Heart left ventricle (tissue), 16 donors: ENCODE measurements at regions not wholly inside any gene's neighbourhood (a gene's known extent, or its start where the extent isn't known, plus 50 kb on each side); places are given as distances from the start of the nearest gene placed in this dataset.

Experiments used
- ATAC-seq, 4 donors: fragments of 200-7000 bp; cut with Tn5 transposase; one replicate each; pipeline ENCODE4 v1.9.1; 2020 to 2022; ENCODE audit warnings: moderate library complexity in 4 of 4, mild to moderate bottlenecking in 3 of 4, moderate number of reproducible peaks in 1 of 4
- DNase-seq, 5 donors: peaks; one replicate each; pipeline ENCODE4 v3.0.0-alpha.2; 2020
- H3K27ac ChIP-seq, 12 donors: fragments of 200-600 bp; sonication (generic) in 4 of 12; one replicate each; pipeline versions ENCODE4 v1.5.0 to v1.8.0; 2016 to 2022; ENCODE audit warnings: mild to moderate bottlenecking in 2 of 12
- H3K27me3 ChIP-seq, 9 donors: fragments of 200-600 bp; sonication (generic) in 2 of 9; one replicate each; pipeline versions ENCODE4 v1.5.1 to v1.8.0; 2016 to 2022; ENCODE audit warnings: mild to moderate bottlenecking in 3 of 9
- H3K36me3 ChIP-seq, 9 donors: fragments of 200-600 bp; sonication (generic) in 2 of 9; one replicate each; pipeline versions ENCODE4 v1.5.0 to v1.8.0; 2018 to 2022; ENCODE audit warnings: mild to moderate bottlenecking in 2 of 9
- H3K4me1 ChIP-seq, 12 donors: fragments of 200-600 bp; sonication (generic) in 4 of 12; one replicate each; pipeline versions ENCODE4 v1.5.0 to v1.8.0; 2016 to 2022; ENCODE audit warnings: mild to moderate bottlenecking in 3 of 12
- H3K4me3 ChIP-seq, 12 donors: fragments of 200-600 bp; sonication (generic) in 4 of 12; one replicate each; pipeline versions ENCODE4 v1.5.0 to v1.8.0; 2017 to 2022; ENCODE audit warnings: mild to moderate bottlenecking in 9 of 12, moderate library complexity in 4 of 12
- H3K9me3 ChIP-seq, 12 donors: fragments of 200-600 bp; sonication (generic) in 4 of 12; one replicate each; pipeline versions ENCODE4 v1.5.0 to v1.8.0; 2016 to 2022; ENCODE audit warnings: mild to moderate bottlenecking in 1 of 12
- POLR2A ChIP-seq, 2 donors: fragments of 450-650 bp; IDR thresholded peaks; one replicate each; pipeline ENCODE4 v1.6.1; 2017; ENCODE audit warnings: antibody characterized with exemption in 2 of 2, mild to moderate bottlenecking in 2 of 2, moderate library complexity in 2 of 2
- WGBS, 4 donors: extraction: QIAGEN DNeasy Blood & Tissue Kit in 2 of 4; methylation state at CpG; one replicate each; pipeline versions ENCODE4 v1.1.5 to v1.1.7; 2013 to 2018; 5-methylcytosine and 5-hydroxymethylcytosine counted together
- intact Hi-C, 10 donors: fragments of 100-400 bp; cut with DNase I; formaldehyde crosslinking; loops; one replicate each; pipeline versions ENCODE4 v1.11.1 to v1.14.2; 2022
- TF ChIP-seq, protein P1 (sequence below), 12 donors: fragments of 200-600 bp; sonication (generic) in 4 of 12; IDR thresholded peaks; one replicate each; pipeline versions ENCODE4 v1.5.0 to v1.8.0; 2018 to 2022; ENCODE audit warnings: antibody characterized with exemption in 12 of 12, mild to moderate bottlenecking in 5 of 12
- donor health status: ischemic (EF 13 %, LVEDD 7.1; RV severe dilation, severe dysfunction).
- donor health status: healthy with polysubstance abuse.
- donor health status: DM: no; HTN: yes; CAD: no.
- donor health status: DM: no; HTN: no; CAD: no.
- donor health status: ischemic (EF 25% LVEDD 6.9; RV normal size, moderate dysfunction).
- donor health status: ischemic (EF 25% LVEDD 5.7; RV mildly dilated, moderate dysfunction).
- donor health status: healthy.
- donor health status: DM: yes; HTN: yes; CAD: no.
- donor health status: ischemic (EF 35%, LVEDD 5.7; RV mildly dilated, moderate dysfunction).
- donor health status: nonischemic (EF 11% LVEDD 7.7; RV severe dilation, severe dysfunction).
- donor health status: DM: yes; HTN: yes; CAD: no.
- donor health status: PGD.
- donor health status: ischemic (EF 29% LVEDD 5.4; RV normal size, mild dysfunction).
- donor health status: nonischemic (EF 23%, LVEDD 6.1; RV moderate dilation, normal function).

DNA sequence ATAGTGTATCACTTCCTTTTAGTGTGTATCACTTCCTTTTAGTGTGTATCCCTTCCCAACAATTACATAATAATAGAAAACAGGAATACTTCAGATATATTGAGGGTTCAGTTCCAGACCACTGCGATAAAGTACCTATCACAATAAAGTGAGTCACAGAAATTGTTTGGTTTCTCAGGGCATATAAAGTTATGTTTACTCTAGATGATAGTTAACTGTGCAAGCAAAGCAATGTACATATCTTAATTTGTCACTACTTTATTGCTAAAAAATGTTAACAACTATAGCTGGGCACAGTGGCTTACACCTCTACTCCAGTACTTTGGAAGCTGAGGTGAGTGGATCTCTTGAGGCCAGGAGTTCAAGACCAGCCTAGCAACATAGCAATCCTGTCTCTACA lies 938.4 kb downstream of the CCSER2 start:
- H3K27ac ChIP-seq: no peak overlapping the region
- no peak overlapping the region for H3K4me3 ChIP-seq
- no peak for ATAC-seq
- no peaks in the 10 kb centered on the region for H3K27me3 ChIP-seq
- H3K36me3 ChIP-seq: no peaks in the 10 kb centered on the region
- no peak for TF ChIP-seq POLR2A (IDR thresholded peaks at IDR 0.05)
- TF ChIP-seq, protein P1, sequence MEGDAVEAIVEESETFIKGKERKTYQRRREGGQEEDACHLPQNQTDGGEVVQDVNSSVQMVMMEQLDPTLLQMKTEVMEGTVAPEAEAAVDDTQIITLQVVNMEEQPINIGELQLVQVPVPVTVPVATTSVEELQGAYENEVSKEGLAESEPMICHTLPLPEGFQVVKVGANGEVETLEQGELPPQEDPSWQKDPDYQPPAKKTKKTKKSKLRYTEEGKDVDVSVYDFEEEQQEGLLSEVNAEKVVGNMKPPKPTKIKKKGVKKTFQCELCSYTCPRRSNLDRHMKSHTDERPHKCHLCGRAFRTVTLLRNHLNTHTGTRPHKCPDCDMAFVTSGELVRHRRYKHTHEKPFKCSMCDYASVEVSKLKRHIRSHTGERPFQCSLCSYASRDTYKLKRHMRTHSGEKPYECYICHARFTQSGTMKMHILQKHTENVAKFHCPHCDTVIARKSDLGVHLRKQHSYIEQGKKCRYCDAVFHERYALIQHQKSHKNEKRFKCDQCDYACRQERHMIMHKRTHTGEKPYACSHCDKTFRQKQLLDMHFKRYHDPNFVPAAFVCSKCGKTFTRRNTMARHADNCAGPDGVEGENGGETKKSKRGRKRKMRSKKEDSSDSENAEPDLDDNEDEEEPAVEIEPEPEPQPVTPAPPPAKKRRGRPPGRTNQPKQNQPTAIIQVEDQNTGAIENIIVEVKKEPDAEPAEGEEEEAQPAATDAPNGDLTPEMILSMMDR (IDR thresholded peaks at IDR 0.05): no peak
- no peaks in the 10 kb centered on the region for H3K4me1 ChIP-seq
- no peak for DNase-seq
- intact Hi-C loops: no loop called here
- WGBS, 4 donors: 79 to 89% (median 88%) methylated on average over 1 of the region's 1 CpG
- H3K9me3 ChIP-seq: peaks cover 0 to 27% (median 11%) of the 10 kb centered on the region in 12 donors

DNA sequence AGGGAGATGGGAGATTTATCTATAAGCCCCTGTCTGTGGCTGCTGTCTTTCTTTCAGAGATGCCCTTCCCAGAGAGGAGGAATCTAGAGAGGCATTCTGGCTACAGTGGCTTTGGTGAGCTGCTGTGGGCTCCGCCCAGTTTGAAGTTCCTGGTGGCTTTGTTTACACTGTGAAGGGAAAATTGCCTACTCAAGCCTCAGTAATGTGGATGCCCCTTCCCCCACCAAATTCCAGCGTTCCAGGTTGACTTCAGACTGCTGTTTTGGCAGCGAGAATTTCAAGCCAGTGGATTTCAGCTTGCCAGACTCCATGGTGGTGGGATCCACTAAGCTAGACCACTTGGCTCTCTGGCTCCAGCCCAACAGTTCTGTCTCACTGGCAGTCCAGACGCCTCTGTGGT lies 951.6 kb downstream of the CCSER2 start:
- Histone ChIP-seq H3K4me1 (no peaks in the 10 kb centered on the region), H3K9me3 (peaks cover 0 to 5% (median 0%) of the 10 kb centered on the region in 12 donors), H3K27ac (no peak overlapping the region), H3K36me3 (no peaks in the 10 kb centered on the region), H3K27me3 (no peaks in the 10 kb centered on the region), H3K4me3 (no peak overlapping the region)
- 41 to 60% (median 53%) methylated on average over 3 to 4 of the region's 4 CpGs for WGBS, 4 donors
- ATAC-seq (no peak), DNase-seq (no peak)
- intact Hi-C loops: no loop called here
- TF ChIP-seq POLR2A (IDR thresholded peaks at IDR 0.05): no peak
- TF ChIP-seq, protein P1 (IDR thresholded peaks at IDR 0.05): no peak

DNA sequence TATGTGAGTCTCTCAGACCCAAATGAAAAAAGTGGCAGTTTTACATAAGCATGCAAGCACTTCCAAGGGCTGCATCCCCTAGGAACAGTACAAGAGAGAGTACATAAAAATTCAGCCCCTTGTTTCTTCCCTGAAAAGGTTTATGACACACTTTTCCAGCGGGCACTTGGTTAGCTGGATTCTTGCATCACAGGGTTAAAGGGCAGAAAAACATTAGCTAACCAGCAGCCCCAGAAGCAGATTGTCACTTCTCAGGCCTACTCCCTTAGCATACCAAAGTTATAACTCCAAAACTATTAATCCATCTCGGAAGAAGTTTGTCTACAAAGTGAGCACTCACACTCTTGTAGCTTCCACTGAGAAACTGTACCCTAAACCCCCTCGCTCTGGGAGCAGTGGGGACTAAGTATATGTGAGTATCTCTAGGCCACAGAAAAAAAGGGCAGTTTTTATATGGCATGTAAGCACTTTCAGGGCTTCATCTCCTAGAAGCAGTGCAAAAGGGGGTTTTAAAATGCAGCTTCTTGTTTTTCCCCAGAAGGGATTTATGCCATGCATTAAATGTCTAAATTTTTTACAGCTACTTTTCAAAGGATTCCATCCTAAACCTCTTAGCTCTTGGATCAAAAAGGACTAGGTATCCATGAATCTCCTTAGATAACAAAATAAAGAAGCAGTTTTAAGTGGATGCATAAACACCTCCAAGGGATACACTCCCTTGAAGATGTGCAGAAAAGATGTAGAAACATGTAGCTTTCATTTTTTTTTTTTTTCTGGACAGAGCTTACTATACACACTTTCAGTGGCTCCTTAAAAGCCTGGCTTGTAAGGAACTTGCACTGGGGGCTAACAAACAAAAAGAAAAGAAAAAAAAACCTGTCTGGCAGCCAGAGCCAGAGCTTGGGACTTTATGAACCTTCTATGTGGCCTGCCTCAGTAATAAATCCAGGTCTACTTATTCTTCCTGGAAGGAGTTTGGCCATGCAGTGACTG lies 956.7 kb downstream of the CCSER2 start:
- DNase-seq (no peak), ATAC-seq (no peak)
- no peak overlapping the region for H3K4me3 ChIP-seq
- WGBS, 4 donors: 55 to 76% (median 61%) methylated on average over 3 of the region's 3 CpGs
- no peak overlapping the region for H3K27ac ChIP-seq
- intact Hi-C loops: no loop called here
- peaks cover 0 to 24% (median 0%) of the 10 kb centered on the region in 12 donors for H3K9me3 ChIP-seq
- no peaks in the 10 kb centered on the region for H3K4me1 ChIP-seq
- H3K27me3 ChIP-seq: no peaks in the 10 kb centered on the region
- no peaks in the 10 kb centered on the region for H3K36me3 ChIP-seq
- TF ChIP-seq POLR2A (IDR thresholded peaks at IDR 0.05): no peak
- TF ChIP-seq, protein P1 (IDR thresholded peaks at IDR 0.05): no peak

DNA sequence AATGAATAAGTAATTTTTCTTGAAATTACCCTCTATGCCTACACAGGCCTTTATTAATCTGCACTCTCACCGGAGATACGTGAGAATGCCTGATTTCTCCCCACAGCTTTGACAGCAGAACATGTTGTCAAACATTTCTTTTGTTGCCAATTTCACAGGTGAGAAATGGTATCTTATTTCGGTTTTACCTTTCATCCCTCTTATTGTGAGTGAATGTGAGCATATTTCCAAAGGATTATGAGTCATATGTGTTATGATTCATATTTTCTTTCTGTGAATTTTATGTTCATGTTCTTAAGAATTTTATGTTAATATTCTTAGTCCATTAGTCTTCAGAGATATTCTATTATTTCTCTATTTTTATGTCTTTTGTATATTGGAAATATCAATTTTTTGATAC lies 965.1 kb downstream of the CCSER2 start:
- intact Hi-C loops: no loop called here
- H3K27me3 ChIP-seq: no peaks in the 10 kb centered on the region
- no peak for TF ChIP-seq POLR2A (IDR thresholded peaks at IDR 0.05)
- TF ChIP-seq, protein P1 (IDR thresholded peaks at IDR 0.05): no peak

More for the DNA sequence above, 965.1 kb downstream of the CCSER2 start:
- no peak for DNase-seq
- no peaks in the 10 kb centered on the region for H3K4me1 ChIP-seq
- 80 to 91% (median 84%) methylated on average over 3 of the region's 3 CpGs for WGBS, 4 donors
- ATAC-seq: no peak
- H3K36me3 ChIP-seq: no peaks in the 10 kb centered on the region
- no peak overlapping the region for H3K4me3 ChIP-seq
- peaks cover 0 to 24% (median 0%) of the 10 kb centered on the region in 12 donors for H3K9me3 ChIP-seq
- no peak overlapping the region for H3K27ac ChIP-seq
